C4-2B (cell line): ENCODE measurements at regions not wholly inside any gene's neighbourhood (a gene's known extent, or its start where the extent isn't known, plus 50 kb on each side); places are given as distances from the start of the nearest gene placed in this dataset.

ENCODE experiments used
- H3K27ac ChIP-seq: fragments of 450-650 bp; 2 replicates; pipeline ENCODE4 v1.5.1; 2017
- CTCF ChIP-seq: fragments of 450-650 bp; conservative IDR thresholded peaks from 2 replicates; pipeline ENCODE4 v1.5.1; 2017; ENCODE audit warnings: mild to moderate bottlenecking
- ZFX ChIP-seq: fragments of 450-650 bp; IDR thresholded peaks from 2 replicates; pipeline ENCODE4 v1.6.1; 2017

- TF ChIP-seq CTCF (no peak), ZFX (no peak)
- H3K27ac ChIP-seq, result no peak overlapping the region
These were observed 63.5 kb upstream of the PITRM1 start for GRCh38 chr10:3235996-3236510.

- no peak for TF ChIP-seq ZFX
- TF ChIP-seq CTCF, result no peak
- H3K27ac ChIP-seq, result no peak overlapping the region
These were observed 62.8 kb upstream of the PITRM1 start for GRCh38 chr10:3235395-3235794.

- TF ChIP-seq CTCF (no peak), ZFX (no peak)
These were observed 61.0 kb upstream of the PITRM1 start for GRCh38 chr10:3233486-3233990.

GRCh38 chr10:3231951-3232730, 59.6 kb upstream of the PITRM1 start:
- no peak overlapping the region for H3K27ac ChIP-seq
- TF ChIP-seq CTCF (no peak; the same call in 1 of the 2 replicates), ZFX (no peak)

More at GRCh38 chr10:3233486-3233990, 61.0 kb upstream of the PITRM1 start:
- H3K27ac ChIP-seq, result no peak overlapping the region

GRCh38 chr10:3229815-3230214, 57.2 kb upstream of the PITRM1 start:
- TF ChIP-seq ZFX (no peak), CTCF (no peak)
- H3K27ac ChIP-seq, result no peak overlapping the region

- no peak for TF ChIP-seq CTCF
- TF ChIP-seq ZFX, result no peak
- H3K27ac ChIP-seq, result no peak overlapping the region
These were observed 56.0 kb upstream of the PITRM1 start for GRCh38 chr10:3228629-3228945.

GRCh38 chr10:3226960-3227744, 54.6 kb upstream of the PITRM1 start:
- no peak overlapping the region for H3K27ac ChIP-seq

More at GRCh38 chr10:3226960-3227744, 54.6 kb upstream of the PITRM1 start:
- TF ChIP-seq CTCF, result no peak
- no peak for TF ChIP-seq ZFX
